IPS DF 6.9 (cell line): ENCODE measurements at regions not wholly inside any gene's neighbourhood (a gene's known extent, or its start where the extent isn't known, plus 50 kb on each side); places are given as distances from the start of the nearest gene placed in this dataset.

Experiments
- DNase-seq: peaks from one replicate; pipeline ENCODE4 v3.0.0-alpha.2; 2013; ENCODE audit warnings: low read depth, low spot score
- H3K27ac ChIP-seq: one replicate; pipeline ENCODE4 v1.5.1; 2013; ENCODE audit warnings: low read length, control low read depth
- H3K27me3 ChIP-seq: 2 replicates; pipeline ENCODE4 v1.6.1; 2013; ENCODE audit warnings: mild to moderate bottlenecking, low read length; ENCODE audit not compliant: control insufficient read depth, insufficient read depth
- H3K36me3 ChIP-seq: 2 replicates; pipeline ENCODE4 v1.6.1; 2013; ENCODE audit warnings: low read length; ENCODE audit not compliant: control insufficient read depth, insufficient read depth
- H3K4me1 ChIP-seq: 2 replicates; pipeline ENCODE4 v1.6.1; 2013; ENCODE audit warnings: low read length; ENCODE audit not compliant: control insufficient read depth, insufficient read depth
- H3K4me3 ChIP-seq: 2 replicates; pipeline ENCODE4 v1.5.1; 2013; ENCODE audit warnings: mild to moderate bottlenecking, low read length
- H3K9me3 ChIP-seq: 2 replicates; pipeline ENCODE4 v1.6.1; 2013; ENCODE audit warnings: low read length, inconsistent platforms; ENCODE audit not compliant: control insufficient read depth, insufficient read depth
- WGBS: extraction: QIAGEN DNeasy Blood & Tissue Kit; methylation state at CpG from one replicate; pipeline ENCODE4 v1.1.7; 2013; ENCODE audit warnings: mixed read lengths, missing lambda C conversion rate; ENCODE audit not compliant: insufficient read length, insufficient coverage; 5-methylcytosine and 5-hydroxymethylcytosine counted together

GRCh38 chr5:87686018-87686417 is 273.3 kb upstream of the CCNH start:
- Histone ChIP-seq H3K27ac (no peak overlapping the region), H3K9me3 (no peaks in the 10 kb centered on the region), H3K4me1 (no peaks in the 10 kb centered on the region), H3K36me3 (no peaks in the 10 kb centered on the region), H3K4me3 (no peak overlapping the region), H3K27me3 (no peaks in the 10 kb centered on the region)
- DNase-seq: no peak

- no CpG with 5 or more reads among the region's 2 CpGs for WGBS
- no peaks in the 10 kb centered on the region for H3K4me1 ChIP-seq
- H3K9me3 ChIP-seq: no peaks in the 10 kb centered on the region
- H3K4me3 ChIP-seq: no peak overlapping the region
- no peak overlapping the region for H3K27ac ChIP-seq
- no peaks in the 10 kb centered on the region for H3K36me3 ChIP-seq
- H3K27me3 ChIP-seq: no peaks in the 10 kb centered on the region
- no peak for DNase-seq
These were observed 261.5 kb upstream of the CCNH start for GRCh38 chr5:87674235-87674634.

DNA sequence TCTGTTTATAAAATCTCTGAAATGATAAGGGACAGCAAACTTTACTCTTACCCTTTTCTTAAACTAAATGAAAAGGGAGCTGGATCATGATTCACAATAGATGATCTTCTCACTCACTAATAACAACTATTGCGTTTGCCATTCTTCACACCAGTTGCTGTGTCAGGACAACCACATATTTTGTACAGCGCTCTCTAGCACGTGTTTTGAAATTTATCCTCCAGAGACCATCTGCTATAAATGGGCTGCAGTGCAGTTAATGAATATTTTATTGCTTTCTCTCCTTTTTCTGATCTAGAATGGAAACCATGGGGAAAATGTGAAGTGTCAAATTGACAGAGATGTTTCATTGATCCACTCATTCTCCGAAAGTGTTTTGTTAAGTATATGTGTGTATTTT is 258.4 kb upstream of the CCNH start:
- H3K27ac ChIP-seq: no peak overlapping the region
- H3K36me3 ChIP-seq: no peaks in the 10 kb centered on the region
- H3K9me3 ChIP-seq: no peaks in the 10 kb centered on the region
- H3K4me1 ChIP-seq: no peaks in the 10 kb centered on the region
- no CpG with 5 or more reads among the region's 4 CpGs for WGBS
- H3K27me3 ChIP-seq: no peaks in the 10 kb centered on the region
- DNase-seq: no peak
- H3K4me3 ChIP-seq: no peak overlapping the region

DNA sequence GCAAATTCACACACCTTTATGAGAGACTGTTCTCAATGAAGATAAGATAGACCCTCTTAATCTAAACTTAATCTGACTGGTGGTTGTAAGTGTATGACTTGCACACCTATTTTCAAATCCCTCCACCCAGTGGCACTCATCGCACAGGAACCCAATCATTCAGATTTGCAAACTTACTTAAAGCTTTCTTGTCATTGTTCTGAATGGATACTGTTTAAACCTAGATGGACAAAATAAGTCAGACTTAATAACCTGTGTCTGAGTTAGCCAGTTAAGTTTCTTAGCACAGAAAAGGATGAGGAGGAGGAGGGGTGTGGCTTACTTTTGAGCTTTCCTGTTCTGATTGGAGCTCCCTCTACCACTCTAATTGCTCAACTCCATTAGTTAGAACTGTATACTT is 252.4 kb upstream of the CCNH start:
- no peaks in the 10 kb centered on the region for H3K36me3 ChIP-seq
- no peak overlapping the region for H3K4me3 ChIP-seq
- DNase-seq: no peak
- WGBS: no CpG with 5 or more reads among the region's 1 CpG
- no peak overlapping the region for H3K27ac ChIP-seq
- H3K27me3 ChIP-seq: no peaks in the 10 kb centered on the region
- no peaks in the 10 kb centered on the region for H3K9me3 ChIP-seq
- no peaks in the 10 kb centered on the region for H3K4me1 ChIP-seq

- Histone ChIP-seq H3K27ac (no peak overlapping the region), H3K4me3 (no peak overlapping the region), H3K9me3 (no peaks in the 10 kb centered on the region), H3K27me3 (no peaks in the 10 kb centered on the region), H3K36me3 (no peaks in the 10 kb centered on the region), H3K4me1 (no peaks in the 10 kb centered on the region)
- no peak for DNase-seq
- WGBS: no CpG with 5 or more reads among the region's 2 CpGs
These were observed 249.2 kb upstream of the CCNH start for GRCh38 chr5:87661784-87662566.

GRCh38 chr5:87653242-87653641 is 240.5 kb upstream of the CCNH start:
- WGBS: no CpG with 5 or more reads among the region's 2 CpGs
- Histone ChIP-seq H3K4me1 (no peaks in the 10 kb centered on the region), H3K4me3 (no peak overlapping the region), H3K27me3 (no peaks in the 10 kb centered on the region), H3K9me3 (no peaks in the 10 kb centered on the region), H3K27ac (no peak overlapping the region), H3K36me3 (no peaks in the 10 kb centered on the region)
- no peak for DNase-seq

GRCh38 chr5:87650284-87650683 is 237.6 kb upstream of the CCNH start:
- WGBS: no CpG with 5 or more reads among the region's 2 CpGs
- Histone ChIP-seq H3K27ac (no peak overlapping the region), H3K27me3 (no peaks in the 10 kb centered on the region), H3K9me3 (no peaks in the 10 kb centered on the region), H3K36me3 (no peaks in the 10 kb centered on the region), H3K4me3 (no peak overlapping the region), H3K4me1 (no peaks in the 10 kb centered on the region; the same call in 1 of the 2 replicates)
- no peak for DNase-seq

DNA sequence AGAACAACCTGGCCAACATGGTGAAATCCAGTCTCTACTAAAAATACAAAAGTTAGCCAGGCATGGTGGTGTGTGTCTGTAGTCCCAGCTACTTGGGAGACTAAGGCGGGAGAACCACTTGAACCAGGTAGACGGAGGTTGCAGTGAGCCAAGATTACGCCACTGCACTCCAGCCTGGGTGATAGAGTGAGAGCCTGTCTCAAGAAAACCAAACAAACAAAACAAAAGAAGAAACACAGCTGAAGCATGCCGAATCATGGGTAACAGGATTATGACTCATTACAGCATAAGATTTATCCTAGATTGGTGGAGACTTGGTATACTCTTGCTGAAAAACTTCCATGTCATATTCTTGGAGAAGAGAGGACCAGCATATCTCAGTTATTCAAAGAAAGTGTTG is 236.7 kb upstream of the CCNH start:
- Histone ChIP-seq H3K9me3 (no peaks in the 10 kb centered on the region), H3K27ac (no peak overlapping the region), H3K4me1 (no peaks in the 10 kb centered on the region; the same call in 1 of the 2 replicates), H3K4me3 (no peak overlapping the region), H3K27me3 (no peaks in the 10 kb centered on the region), H3K36me3 (no peaks in the 10 kb centered on the region)
- no peak for DNase-seq
- WGBS: no CpG with 5 or more reads among the region's 4 CpGs

DNA sequence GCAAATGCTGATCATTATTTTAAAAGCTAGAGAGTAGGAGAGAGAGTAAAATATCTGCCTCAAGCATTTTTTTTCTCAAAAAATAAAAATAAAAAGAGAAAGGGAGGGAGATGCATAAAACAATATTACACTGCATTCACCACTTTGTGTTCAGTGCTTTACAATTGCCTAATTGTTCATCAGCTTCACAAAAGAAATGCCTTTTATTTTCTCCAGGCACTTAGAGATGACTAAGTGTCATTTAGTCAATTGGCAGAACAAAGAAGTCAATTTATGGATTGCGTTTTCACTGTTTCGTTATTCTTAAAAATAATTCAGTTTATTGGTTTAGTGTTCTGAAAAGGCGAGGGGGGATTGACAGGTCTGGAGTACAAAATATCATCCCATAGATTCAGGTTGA is 232.5 kb upstream of the CCNH start:
- Histone ChIP-seq H3K4me3 (no peak overlapping the region), H3K4me1 (no peaks in the 10 kb centered on the region; the same call in 1 of the 2 replicates), H3K36me3 (no peaks in the 10 kb centered on the region), H3K27me3 (no peaks in the 10 kb centered on the region), H3K27ac (no peak overlapping the region), H3K9me3 (no peaks in the 10 kb centered on the region)
- WGBS: no CpG with 5 or more reads among the region's 3 CpGs
- no peak for DNase-seq

GRCh38 chr5:87640902-87641301 is 228.2 kb upstream of the CCNH start:
- Histone ChIP-seq H3K4me3 (no peak overlapping the region), H3K36me3 (no peaks in the 10 kb centered on the region), H3K9me3 (no peaks in the 10 kb centered on the region), H3K27me3 (no peaks in the 10 kb centered on the region), H3K4me1 (no peaks in the 10 kb centered on the region), H3K27ac (no peak overlapping the region)
- no peak for DNase-seq

GRCh38 chr5:87627363-87627762 is 214.6 kb upstream of the CCNH start:
- DNase-seq: no peak
- no CpG with 5 or more reads among the region's 1 CpG for WGBS

More at GRCh38 chr5:87627363-87627762, 214.6 kb upstream of the CCNH start:
- H3K27ac ChIP-seq: no peak overlapping the region
- H3K9me3 ChIP-seq: no peaks in the 10 kb centered on the region
- H3K27me3 ChIP-seq: no peaks in the 10 kb centered on the region
- H3K36me3 ChIP-seq: no peaks in the 10 kb centered on the region
- no peaks in the 10 kb centered on the region for H3K4me1 ChIP-seq
- no peak overlapping the region for H3K4me3 ChIP-seq
